K562 (cell line): ENCODE measurements at regions not wholly inside any gene's neighbourhood (a gene's known extent, or its start where the extent isn't known, plus 50 kb on each side); places are given as distances from the start of the nearest gene placed in this dataset.

ENCODE experiments used
- ATAC-seq: fragments of 200-7000 bp; cut with Tn5 transposase; 3 replicates; pipeline ENCODE4 v1.9.1; 2020; ENCODE audit warnings: moderate library complexity
- BruUV-seq: library from RNA; stranded (reverse); fragments of 400-500 nt; replicated peaks from 2 replicates; lab custom pipeline; 2021; lab: Mats Ljungman, UMichigan
- CTCF ChIA-PET: fragments of 300-600 bp; formaldehyde crosslinking; extraction: SDS; loops from one replicate; lab custom pipeline; 2021; ENCODE audit warnings: low intra/inter-chr PET ratio; lab: Yijun Ruan, JAX
- POLR2A ChIA-PET: fragments of 300-600, 350-650 bp; sonication (Branson Sonifier 250); formaldehyde crosslinking; extraction: SDS; loops from one replicate; lab custom pipeline; 2021; ENCODE audit warnings: antibody characterized with exemption, inconsistent platforms; lab: Yijun Ruan, JAX
- DNase-seq, 4 experiments: peaks; one replicate each; pipeline versions ENCODE4 v3.0.0 to v3.0.0-alpha.2; 2011 to 2018; ENCODE audit warnings: low spot score in 3 of 4, mixed read lengths in 3 of 4; ENCODE audit errors: extremely low read depth in 1 of 4
- FAIRE-seq: peaks from 2 replicates; lab custom pipeline; 2011; peaks lifted over from hg19 to GRCh38; lab: Jason Lieb, UNC
- H2AFZ ChIP-seq: 2 replicates; pipeline ENCODE4 v1.6.0; 2011; ENCODE audit warnings: low read depth, low read length, control low read depth, inconsistent platforms
- H3K27ac ChIP-seq: fragments of 200-600 bp; 3 replicates; pipeline ENCODE4 v1.8.0; 2011; ENCODE audit warnings: low read depth, mild to moderate bottlenecking, control low read depth, inconsistent platforms, low read length, moderate library complexity, mixed read lengths; ENCODE audit errors: extremely low read depth
- H3K27me3 ChIP-seq, 2 experiments: fragments of 300-600 bp in 1 of 2; 2 replicates in 1 of 2; 3 replicates in 1 of 2; pipeline versions ENCODE4 v1.6.0 to v1.8.0; 2011; ENCODE audit warnings: inconsistent platforms in 2 of 2, low read length in 2 of 2, mild to moderate bottlenecking in 1 of 2, mixed read lengths in 1 of 2, moderate library complexity in 1 of 2; ENCODE audit not compliant: control insufficient read depth in 2 of 2, insufficient read depth in 2 of 2
- H3K36me3 ChIP-seq: fragments of 300-600 bp; 3 replicates; pipeline ENCODE4 v1.8.0; 2011; ENCODE audit warnings: mild to moderate bottlenecking, low read length, inconsistent platforms; ENCODE audit not compliant: control insufficient read depth, insufficient read depth
- H3K4me1 ChIP-seq, 2 experiments: fragments of 200-600 bp in 1 of 2; replicated peaks in 1 of 2; 2 replicates in 1 of 2; 3 replicates in 1 of 2; pipeline versions ENCODE4 v1.5.1 to v1.8.0; 2011; ENCODE audit warnings: inconsistent platforms in 2 of 2, low read length in 2 of 2, mild to moderate bottlenecking in 1 of 2, mixed read lengths in 1 of 2, moderate library complexity in 1 of 2; ENCODE audit not compliant: control insufficient read depth in 2 of 2, insufficient read depth in 2 of 2
- H3K4me2 ChIP-seq: 2 replicates; pipeline ENCODE4 v1.6.1; 2011; ENCODE audit warnings: low read length, control low read depth, inconsistent platforms, mixed read lengths; ENCODE audit not compliant: insufficient read depth
- H3K4me3 ChIP-seq: fragments of 200-600 bp; sonication (generic), shearing (Covaris generic); 2 replicates; pipeline ENCODE4 v1.5.1; 2016; ENCODE audit warnings: control low read depth, inconsistent platforms
- H3K79me2 ChIP-seq: fragments of 200-600 bp; 3 replicates; pipeline ENCODE4 v1.8.0; 2011; ENCODE audit warnings: low read length, inconsistent platforms; ENCODE audit not compliant: control insufficient read depth, insufficient read depth
- H3K9ac ChIP-seq, 2 experiments: 2 replicates each; pipeline versions ENCODE4 v1.6.0 to v1.6.1; 2011; ENCODE audit warnings: low read depth in 2 of 2, low read length in 2 of 2, control low read depth in 1 of 2, inconsistent platforms in 1 of 2, mild to moderate bottlenecking in 1 of 2, mixed read lengths in 1 of 2; ENCODE audit not compliant: insufficient read depth in 1 of 2
- H3K9me1 ChIP-seq: one replicate; pipeline ENCODE4 v1.6.0; 2011; ENCODE audit warnings: inconsistent platforms, mild to moderate bottlenecking, low read length, moderate library complexity; ENCODE audit not compliant: control insufficient read depth, insufficient read depth
- H3K9me3 ChIP-seq: replicated peaks from 2 replicates; pipeline ENCODE4 v1.5.1; 2011; ENCODE audit warnings: low read depth, low read length, inconsistent platforms; ENCODE audit not compliant: control insufficient read depth, insufficient read depth
- H4K20me1 ChIP-seq: replicated peaks from 2 replicates; pipeline ENCODE4 v1.6.1; 2011; ENCODE audit warnings: low read length, inconsistent platforms, mixed read lengths; ENCODE audit not compliant: control insufficient read depth, insufficient read depth
- CBFA2T2 ChIP-seq: fragments of 450-650 bp; conservative IDR thresholded peaks from 2 replicates; pipeline ENCODE4 v1.6.1; 2017; ENCODE audit warnings: mild to moderate bottlenecking
- COPS2 ChIP-seq: fragments of 450-650 bp; conservative IDR thresholded peaks from 2 replicates; pipeline ENCODE4 v1.6.1; 2016; ENCODE audit warnings: mild to moderate bottlenecking, moderate library complexity
- ELK3 ChIP-seq: fragments of 450-650 bp; formaldehyde crosslinking; IDR thresholded peaks from 2 replicates; pipeline ENCODE4 v1.4.0; 2020; ENCODE audit warnings: mild to moderate bottlenecking
- ETV5 ChIP-seq: sonication (generic); formaldehyde crosslinking; IDR thresholded peaks from 2 replicates; pipeline ENCODE4 v1.4.0; 2020; ENCODE audit warnings: low read depth, mild to moderate bottlenecking, missing genetic modification reagents
- MTA1 ChIP-seq: fragments of 450-650 bp; IDR thresholded peaks from 2 replicates; pipeline ENCODE4 v1.6.1; 2017; ENCODE audit warnings: borderline replicate concordance
- USF2 ChIP-seq: sonication (generic); formaldehyde crosslinking; IDR thresholded peaks from 2 replicates; pipeline ENCODE4 v1.5.0; 2020; ENCODE audit warnings: missing genetic modification reagents
- ZNF274 ChIP-seq: IDR thresholded peaks from 2 replicates; pipeline ENCODE4 v1.6.1; 2011; ENCODE audit warnings: low read depth, mild to moderate bottlenecking, low read length, moderate library complexity, borderline replicate concordance
- ZNF384 ChIP-seq: IDR thresholded peaks from 2 replicates; pipeline ENCODE4 v1.6.1; 2012; ENCODE audit warnings: low read depth, low read length, improper control_type of control experiment
- ZNF583 ChIP-seq: fragments of 250-450 bp; sonication (Bioruptor Pico); IDR thresholded peaks from 2 replicates; pipeline ENCODE4 v1.4.0; 2020
- ZNF766 ChIP-seq: fragments of 200-800 bp; sonication (Bioruptor generic); conservative IDR thresholded peaks from 2 replicates; pipeline ENCODE4 v1.6.1; 2016; ENCODE audit warnings: missing genetic modification characterization, missing compliant biosample characterization
- in situ Hi-C: fragments of 300-500 bp; cut with MboI; formaldehyde crosslinking; loops from 4 replicates; pipeline ENCODE4 v1.15.0; 2018; ENCODE audit warnings: inconsistent platforms, mixed read lengths
- intact Hi-C: fragments of 100-400 bp; cut with micrococcal nuclease; formaldehyde crosslinking; loops from 2 replicates; pipeline ENCODE4 v1.14.2; 2022

GRCh38 chr2:39538718-39539117, 101.6 kb upstream of the MAP4K3 start:
- Histone ChIP-seq H3K4me1 (no peaks in the 10 kb centered on the region), H3K9ac (no peak overlapping the region), H3K79me2 (no peaks in the 10 kb centered on the region), H3K27me3 (no peaks in the 10 kb centered on the region), H3K4me3 (no peak overlapping the region), H2AFZ (no peak overlapping the region), H3K36me3 (no peaks in the 10 kb centered on the region), H3K27ac (no peak overlapping the region), H3K9me1 (no peaks in the 10 kb centered on the region), H3K9me3 (no peaks in the 10 kb centered on the region), H4K20me1 (no peaks in the 10 kb centered on the region), H3K4me2 (no peak overlapping the region)
- TF ChIP-seq ZNF766 (CRISPR knock-in tag) = peak; percentile 83
- no peak for TF ChIP-seq USF2 (CRISPR knock-in tag)
- no peak for TF ChIP-seq ZNF384
- ChIA-PET CTCF (no interaction called here), POLR2A (interaction anchor here (1.9 kb wide), 1 partner anchor 8 kb away, joined by 5 read pairs; no protein-coding TSS in a partner anchor)
- in situ Hi-C loops (no loop called here), intact Hi-C loops (no loop called here)
- no peak for FAIRE-seq
- ATAC-seq = no peak
- no TSS peak for BruUV-seq
- DNase-seq = no peak

GRCh38 chr2:39540414-39540813, 103.3 kb upstream of the MAP4K3 start:
- H3K9me3 ChIP-seq = no peaks in the 10 kb centered on the region
- H3K36me3 ChIP-seq = no peaks in the 10 kb centered on the region
- no peak for FAIRE-seq
- ChIA-PET CTCF (no interaction called here), POLR2A (interaction anchor here (0.7 kb wide), 1 partner anchor 346 kb away, joined by 3 read pairs; no protein-coding TSS in a partner anchor)
- in situ Hi-C loops (no loop called here), intact Hi-C loops (no loop called here)
- no peak for ATAC-seq
- no TSS peak for BruUV-seq
- peaks cover 0 to 1% of the 10 kb centered on the region in 2 experiments; a peak in 1 of 5 replicates for H3K27me3 ChIP-seq
- no peaks in the 10 kb centered on the region for H3K9me1 ChIP-seq
- H3K27ac ChIP-seq = no peak overlapping the region
- no peaks in the 10 kb centered on the region for H4K20me1 ChIP-seq
- H3K4me2 ChIP-seq = no peak overlapping the region
- H3K9ac ChIP-seq = no peak overlapping the region
- DNase-seq = no peak
- H3K4me1 ChIP-seq = no peaks in the 10 kb centered on the region
- no peaks in the 10 kb centered on the region for H3K79me2 ChIP-seq
- TF ChIP-seq ELK3 (CRISPR knock-in tag) = no peak
- no peak for TF ChIP-seq ZNF583 (CRISPR knock-in tag)
- no peak for TF ChIP-seq MTA1
- TF ChIP-seq COPS2 = no peak
- no peak for TF ChIP-seq ZNF274
- no peak for TF ChIP-seq CBFA2T2
- no peak for TF ChIP-seq ETV5 (CRISPR knock-in tag)
- no peak overlapping the region for H2AFZ ChIP-seq
- no peak overlapping the region for H3K4me3 ChIP-seq
